ENCODE measurements at regions not wholly inside any gene's neighbourhood (a gene's known extent, or its start where the extent isn't known, plus 50 kb on each side); places are given as distances from the start of the nearest gene placed in this dataset.
"Not testable (repeated sequence)": the region's sequence is repeated elsewhere in the genome, so short reads cannot be mapped to it uniquely, and the experiment has no call there.

DNA sequence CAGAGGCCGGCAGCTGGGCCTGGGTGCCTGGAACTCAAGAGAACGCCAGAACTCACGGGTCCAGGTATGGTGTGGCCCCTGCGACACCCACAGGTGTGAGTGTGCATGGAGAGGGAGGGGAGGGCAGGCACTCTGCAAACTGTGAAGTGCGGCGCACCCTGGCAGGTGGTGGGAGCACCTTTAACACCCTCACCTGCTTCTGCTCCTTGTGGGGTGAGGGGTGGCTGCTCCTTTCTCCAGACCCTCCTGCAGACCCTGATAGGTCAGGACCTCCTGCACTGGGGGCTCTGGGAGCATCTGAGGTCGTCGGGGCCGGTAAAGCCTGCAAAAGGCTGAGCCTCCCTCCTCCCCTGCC is 324.7 kb upstream of the SFSWAP start:
- Histone ChIP-seq H3K27ac (replicated peaks) (no peak overlapping the region), H3K4me3 (replicated peaks; ENCODE audit: insufficient read depth, low read length) (no peak overlapping the region), H3K27me3 (ENCODE audit: insufficient read depth, poor library complexity, severe bottlenecking) (no peaks in the 10 kb centered on the region)
- DNase-seq (ENCODE audit: low read depth in 1 of 2, low spot score in 1 of 2) = no peak
- TF ChIP-seq, protein P1, sequence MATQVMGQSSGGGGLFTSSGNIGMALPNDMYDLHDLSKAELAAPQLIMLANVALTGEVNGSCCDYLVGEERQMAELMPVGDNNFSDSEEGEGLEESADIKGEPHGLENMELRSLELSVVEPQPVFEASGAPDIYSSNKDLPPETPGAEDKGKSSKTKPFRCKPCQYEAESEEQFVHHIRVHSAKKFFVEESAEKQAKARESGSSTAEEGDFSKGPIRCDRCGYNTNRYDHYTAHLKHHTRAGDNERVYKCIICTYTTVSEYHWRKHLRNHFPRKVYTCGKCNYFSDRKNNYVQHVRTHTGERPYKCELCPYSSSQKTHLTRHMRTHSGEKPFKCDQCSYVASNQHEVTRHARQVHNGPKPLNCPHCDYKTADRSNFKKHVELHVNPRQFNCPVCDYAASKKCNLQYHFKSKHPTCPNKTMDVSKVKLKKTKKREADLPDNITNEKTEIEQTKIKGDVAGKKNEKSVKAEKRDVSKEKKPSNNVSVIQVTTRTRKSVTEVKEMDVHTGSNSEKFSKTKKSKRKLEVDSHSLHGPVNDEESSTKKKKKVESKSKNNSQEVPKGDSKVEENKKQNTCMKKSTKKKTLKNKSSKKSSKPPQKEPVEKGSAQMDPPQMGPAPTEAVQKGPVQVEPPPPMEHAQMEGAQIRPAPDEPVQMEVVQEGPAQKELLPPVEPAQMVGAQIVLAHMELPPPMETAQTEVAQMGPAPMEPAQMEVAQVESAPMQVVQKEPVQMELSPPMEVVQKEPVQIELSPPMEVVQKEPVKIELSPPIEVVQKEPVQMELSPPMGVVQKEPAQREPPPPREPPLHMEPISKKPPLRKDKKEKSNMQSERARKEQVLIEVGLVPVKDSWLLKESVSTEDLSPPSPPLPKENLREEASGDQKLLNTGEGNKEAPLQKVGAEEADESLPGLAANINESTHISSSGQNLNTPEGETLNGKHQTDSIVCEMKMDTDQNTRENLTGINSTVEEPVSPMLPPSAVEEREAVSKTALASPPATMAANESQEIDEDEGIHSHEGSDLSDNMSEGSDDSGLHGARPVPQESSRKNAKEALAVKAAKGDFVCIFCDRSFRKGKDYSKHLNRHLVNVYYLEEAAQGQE (IDR thresholded peaks at IDR 0.05; ENCODE audit: insufficient replicate concordance, low read depth) = no peak
- TF ChIP-seq, protein P2, sequence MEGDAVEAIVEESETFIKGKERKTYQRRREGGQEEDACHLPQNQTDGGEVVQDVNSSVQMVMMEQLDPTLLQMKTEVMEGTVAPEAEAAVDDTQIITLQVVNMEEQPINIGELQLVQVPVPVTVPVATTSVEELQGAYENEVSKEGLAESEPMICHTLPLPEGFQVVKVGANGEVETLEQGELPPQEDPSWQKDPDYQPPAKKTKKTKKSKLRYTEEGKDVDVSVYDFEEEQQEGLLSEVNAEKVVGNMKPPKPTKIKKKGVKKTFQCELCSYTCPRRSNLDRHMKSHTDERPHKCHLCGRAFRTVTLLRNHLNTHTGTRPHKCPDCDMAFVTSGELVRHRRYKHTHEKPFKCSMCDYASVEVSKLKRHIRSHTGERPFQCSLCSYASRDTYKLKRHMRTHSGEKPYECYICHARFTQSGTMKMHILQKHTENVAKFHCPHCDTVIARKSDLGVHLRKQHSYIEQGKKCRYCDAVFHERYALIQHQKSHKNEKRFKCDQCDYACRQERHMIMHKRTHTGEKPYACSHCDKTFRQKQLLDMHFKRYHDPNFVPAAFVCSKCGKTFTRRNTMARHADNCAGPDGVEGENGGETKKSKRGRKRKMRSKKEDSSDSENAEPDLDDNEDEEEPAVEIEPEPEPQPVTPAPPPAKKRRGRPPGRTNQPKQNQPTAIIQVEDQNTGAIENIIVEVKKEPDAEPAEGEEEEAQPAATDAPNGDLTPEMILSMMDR (IDR thresholded peaks at IDR 0.05; ENCODE audit: insufficient read depth, low read length) = no peak
- TF ChIP-seq SPI1 (IDR thresholded peaks at IDR 0.05; ENCODE audit: borderline replicate concordance, low read depth) (no peak), GABPA (IDR thresholded peaks at IDR 0.05; ENCODE audit: low read depth) (no peak), POLR2AphosphoS5 (IDR thresholded peaks at IDR 0.05; ENCODE audit: low read depth) (no peak)

DNA sequence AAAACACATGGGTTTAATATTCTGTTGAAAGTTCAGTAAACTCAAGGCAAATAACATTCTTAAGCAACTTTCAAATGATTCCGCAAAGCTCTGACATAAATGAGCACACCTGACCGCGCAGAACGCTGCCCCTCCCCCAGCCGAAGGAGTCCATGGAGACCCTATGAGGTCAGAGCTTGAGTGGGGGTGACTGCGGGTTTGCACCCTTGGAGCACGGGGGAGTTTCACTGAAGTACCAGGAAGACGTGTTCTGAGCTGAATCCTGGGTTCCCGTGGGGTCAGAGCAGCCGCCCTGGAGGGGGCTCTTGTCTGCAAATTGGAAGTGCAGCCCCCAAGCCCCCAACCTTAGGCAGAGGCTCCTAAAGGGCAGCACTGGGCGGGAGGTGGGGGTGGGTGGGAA is 324.1 kb upstream of the SFSWAP start:
- Histone ChIP-seq H3K27ac (replicated peaks) (no peak overlapping the region), H3K27me3 (ENCODE audit: insufficient read depth, poor library complexity, severe bottlenecking) (no peaks in the 10 kb centered on the region), H3K4me3 (replicated peaks; ENCODE audit: insufficient read depth, low read length) (no peak overlapping the region)
- TF ChIP-seq, protein P1 (IDR thresholded peaks at IDR 0.05; ENCODE audit: insufficient replicate concordance, low read depth) = no peak
- TF ChIP-seq SPI1 (IDR thresholded peaks at IDR 0.05; ENCODE audit: borderline replicate concordance, low read depth) (no peak), GABPA (IDR thresholded peaks at IDR 0.05; ENCODE audit: low read depth) (no peak), POLR2AphosphoS5 (IDR thresholded peaks at IDR 0.05; ENCODE audit: low read depth) (no peak)
- TF ChIP-seq, protein P2 (IDR thresholded peaks at IDR 0.05; ENCODE audit: insufficient read depth, low read length) = no peak
- no peak for DNase-seq (ENCODE audit: low read depth in 1 of 2, low spot score in 1 of 2)

- Histone ChIP-seq H3K27me3 (ENCODE audit: insufficient read depth, poor library complexity, severe bottlenecking) (no peaks in the 10 kb centered on the region), H3K4me3 (replicated peaks; ENCODE audit: insufficient read depth, low read length) (no peak overlapping the region)
Measured at GRCh38 chr12:131387281-131388163, 323.4 kb upstream of the SFSWAP start.

GRCh38 chr12:131388164-131389053 is 322.5 kb upstream of the SFSWAP start:
- not testable (repeated sequence) for H3K4me3 ChIP-seq (replicated peaks; ENCODE audit: insufficient read depth, low read length); H3K27me3 ChIP-seq (ENCODE audit: insufficient read depth, poor library complexity, severe bottlenecking); DNase-seq (ENCODE audit: low read depth in 1 of 2, low spot score in 1 of 2); H3K27ac ChIP-seq (replicated peaks)

More at GRCh38 chr12:131387281-131388163, 323.4 kb upstream of the SFSWAP start:
- TF ChIP-seq, protein P2 (IDR thresholded peaks at IDR 0.05; ENCODE audit: insufficient read depth, low read length) = no peak
- H3K27ac ChIP-seq (replicated peaks) = no peak overlapping the region
- DNase-seq (ENCODE audit: low read depth in 1 of 2, low spot score in 1 of 2) = no peak
